SK-N-SH (cell line): ENCODE measurements at regions not wholly inside any gene's neighbourhood (a gene's known extent, or its start where the extent isn't known, plus 50 kb on each side); places are given as distances from the start of the nearest gene placed in this dataset.

Experiments
- CTCF ChIA-PET: fragments of 300-600, 350-600 bp; formaldehyde crosslinking; extraction: SDS; loops from one replicate; lab custom pipeline; 2021; lab: Yijun Ruan, JAX
- POLR2A ChIA-PET: fragments of 350-600 bp; sonication (Branson Sonifier 250); formaldehyde crosslinking; extraction: SDS; loops from one replicate; lab custom pipeline; 2020; ENCODE audit warnings: antibody characterized with exemption, inconsistent platforms; lab: Yijun Ruan, JAX
- DNase-seq: peaks from one replicate; pipeline ENCODE4 v3.0.0; 2012
- H2AFZ ChIP-seq: fragments of 200-600 bp; sonication (generic); 2 replicates; pipeline ENCODE4 v1.8.1; 2016; ENCODE audit warnings: antibody characterized with exemption, mild to moderate bottlenecking, low read depth
- H3F3A ChIP-seq: fragments of 200-600 bp; sonication (generic); replicated peaks from 2 replicates; pipeline ENCODE3; 2016; ENCODE audit warnings: antibody characterized with exemption, mild to moderate bottlenecking; ENCODE audit not compliant: insufficient read depth
- H3K27ac ChIP-seq, 2 experiments: fragments of 200-500 bp in 1 of 2; fragments of 200-600 bp in 1 of 2; sonication (Bioruptor generic) in 1 of 2; sonication (generic), shearing (Covaris generic) in 1 of 2; 2 replicates each; pipeline versions ENCODE4 v1.5.1 to v1.6.1; 2014 to 2016; ENCODE audit warnings: low read depth in 2 of 2, inconsistent platforms in 1 of 2, low read length in 1 of 2, mild to moderate bottlenecking in 1 of 2, mixed read lengths in 1 of 2
- H3K27me3 ChIP-seq: fragments of 200-600 bp; sonication (generic), shearing (Covaris generic); 2 replicates; pipeline ENCODE4 v1.6.1; 2016; ENCODE audit warnings: mixed run types; ENCODE audit not compliant: insufficient read depth
- H3K36me3 ChIP-seq, 2 experiments: fragments of 200-500 bp in 1 of 2; fragments of 200-600 bp in 1 of 2; sonication (Bioruptor generic) in 1 of 2; sonication (generic) in 1 of 2; replicated peaks in 1 of 2; 2 replicates each; pipeline versions ENCODE3 to v1.5.1; 2014 to 2016; ENCODE audit warnings: low read length in 1 of 2, mild to moderate bottlenecking in 1 of 2; ENCODE audit not compliant: insufficient read depth in 2 of 2, control insufficient read depth in 1 of 2
- H3K4me1 ChIP-seq, 2 experiments: fragments of 200-500 bp in 1 of 2; fragments of 200-600 bp in 1 of 2; sonication (Bioruptor generic) in 1 of 2; sonication (generic), shearing (Covaris generic) in 1 of 2; 2 replicates each; pipeline versions ENCODE4 v1.5.1 to v1.6.1; 2014 to 2016; ENCODE audit warnings: low read depth in 1 of 2, low read length in 1 of 2, mixed run types in 1 of 2; ENCODE audit not compliant: insufficient read depth in 2 of 2, control insufficient read depth in 1 of 2
- H3K4me2 ChIP-seq: fragments of 200-600 bp; sonication (generic), shearing (Covaris generic); 2 replicates; pipeline ENCODE4 v1.6.1; 2017; ENCODE audit warnings: mixed run types
- H3K4me3 ChIP-seq, 2 experiments: fragments of 200-500 bp in 1 of 2; fragments of 200-600 bp in 1 of 2; sonication (Bioruptor generic) in 1 of 2; sonication (generic), shearing (Covaris generic) in 1 of 2; 2 replicates each; pipeline versions ENCODE4 v1.5.1 to v1.8.1; 2014 to 2016; ENCODE audit warnings: low read depth in 2 of 2, inconsistent platforms in 1 of 2, low read length in 1 of 2, mild to moderate bottlenecking in 1 of 2, mixed read lengths in 1 of 2, moderate library complexity in 1 of 2
- H3K79me2 ChIP-seq: fragments of 200-600 bp; sonication (generic); 2 replicates; pipeline ENCODE4 v1.8.1; 2017; ENCODE audit warnings: mild to moderate bottlenecking; ENCODE audit not compliant: insufficient read depth
- H3K9ac ChIP-seq: fragments of 200-600 bp; sonication (generic); 2 replicates; pipeline ENCODE4 v1.6.1; 2017; ENCODE audit warnings: mixed run types
- H3K9me2 ChIP-seq: fragments of 200-600 bp; sonication (generic); 2 replicates; pipeline ENCODE4 v1.6.1; 2017; ENCODE audit warnings: mixed run types
- H3K9me3 ChIP-seq: fragments of 200-600 bp; sonication (generic); 2 replicates; pipeline ENCODE4 v1.6.1; 2017; ENCODE audit warnings: mixed run types, mild to moderate bottlenecking, moderate library complexity
- H4K20me1 ChIP-seq: fragments of 200-600 bp; sonication (generic); 2 replicates; pipeline ENCODE4 v1.6.1; 2017; ENCODE audit warnings: mild to moderate bottlenecking, mixed run types; ENCODE audit not compliant: insufficient read depth
- CHD2 ChIP-seq: fragments of 150-350 bp; IDR thresholded peaks from 2 replicates; pipeline ENCODE4 v1.6.1; 2018; ENCODE audit warnings: low read length; ENCODE audit not compliant: partially characterized antibody
- ELF1 ChIP-seq: IDR thresholded peaks from 2 replicates; pipeline ENCODE4 v1.4.0; 2012
- EP300 ChIP-seq, 2 experiments: IDR thresholded peaks; 2 replicates each; pipeline versions ENCODE4 v1.4.0 to v1.6.1; 2012; ENCODE audit warnings: borderline replicate concordance in 1 of 2, low read depth in 1 of 2, low read length in 1 of 2
- EZH2phosphoT487 ChIP-seq: fragments of 200-600 bp; sonication (generic); IDR thresholded peaks from 2 replicates; pipeline ENCODE4 v1.6.1; 2017; ENCODE audit warnings: low read depth, mixed run types, mild to moderate bottlenecking, antibody characterized with exemption, moderate library complexity, borderline replicate concordance
- FOSL2 ChIP-seq: IDR thresholded peaks from 2 replicates; pipeline ENCODE4 v1.4.0; 2012; ENCODE audit warnings: low read depth, mild to moderate bottlenecking, moderate library complexity, borderline replicate concordance
- FOXJ3 ChIP-seq: sonication (generic); formaldehyde crosslinking; IDR thresholded peaks from 2 replicates; pipeline ENCODE4 v1.5.1; 2020; ENCODE audit warnings: mild to moderate bottlenecking, missing genetic modification reagents
- FOXM1 ChIP-seq: IDR thresholded peaks from 2 replicates; pipeline ENCODE4 v1.4.0; 2012; ENCODE audit warnings: low read depth, mild to moderate bottlenecking
- GATA2 ChIP-seq: sonication (generic); formaldehyde crosslinking; IDR thresholded peaks from 2 replicates; pipeline ENCODE4 v1.5.0; 2020; ENCODE audit warnings: mild to moderate bottlenecking, missing genetic modification reagents
- POLR2AphosphoS5 ChIP-seq: IDR thresholded peaks from 2 replicates; pipeline ENCODE4 v1.6.1; 2012; ENCODE audit warnings: low read depth, low read length
- RAD21 ChIP-seq: IDR thresholded peaks from 2 replicates; pipeline ENCODE4 v1.6.1; 2012; ENCODE audit warnings: mild to moderate bottlenecking, low read length
- RCOR1 ChIP-seq: fragments of 150-350 bp; IDR thresholded peaks from 2 replicates; pipeline ENCODE4 v1.6.1; 2017; ENCODE audit warnings: antibody characterized with exemption, low read length
- RXRA ChIP-seq: IDR thresholded peaks from 2 replicates; pipeline ENCODE4 v1.4.0; 2012; ENCODE audit warnings: low read depth, mild to moderate bottlenecking, borderline replicate concordance
- SMC3 ChIP-seq: IDR thresholded peaks from 2 replicates; pipeline ENCODE4 v1.6.1; 2012; ENCODE audit warnings: low read depth, low read length, improper control_type of control experiment
- TEAD4 ChIP-seq: IDR thresholded peaks from 2 replicates; pipeline ENCODE4 v1.4.0; 2012; ENCODE audit warnings: mild to moderate bottlenecking, borderline replicate concordance; ENCODE audit not compliant: insufficient read depth
- YY1 ChIP-seq: IDR thresholded peaks from 2 replicates; pipeline ENCODE4 v1.4.0; 2012; ENCODE audit warnings: low read depth, mild to moderate bottlenecking
- WGBS: methylation state at CpG from one replicate; pipeline ENCODE4 v1.1.6; 2017; ENCODE audit warnings: low lambda C conversion rate; 5-methylcytosine and 5-hydroxymethylcytosine counted together
- TF ChIP-seq, protein P1 (sequence below): fragments of 200-600 bp; sonication (generic); IDR thresholded peaks from 2 replicates; pipeline ENCODE4 v1.6.1; 2017; ENCODE audit warnings: antibody characterized with exemption, mild to moderate bottlenecking, moderate library complexity
- TF ChIP-seq, protein P2 (sequence below): IDR thresholded peaks from 2 replicates; pipeline ENCODE4 v1.6.1; 2012; ENCODE audit warnings: mild to moderate bottlenecking, low read depth, low read length, moderate library complexity

DNA sequence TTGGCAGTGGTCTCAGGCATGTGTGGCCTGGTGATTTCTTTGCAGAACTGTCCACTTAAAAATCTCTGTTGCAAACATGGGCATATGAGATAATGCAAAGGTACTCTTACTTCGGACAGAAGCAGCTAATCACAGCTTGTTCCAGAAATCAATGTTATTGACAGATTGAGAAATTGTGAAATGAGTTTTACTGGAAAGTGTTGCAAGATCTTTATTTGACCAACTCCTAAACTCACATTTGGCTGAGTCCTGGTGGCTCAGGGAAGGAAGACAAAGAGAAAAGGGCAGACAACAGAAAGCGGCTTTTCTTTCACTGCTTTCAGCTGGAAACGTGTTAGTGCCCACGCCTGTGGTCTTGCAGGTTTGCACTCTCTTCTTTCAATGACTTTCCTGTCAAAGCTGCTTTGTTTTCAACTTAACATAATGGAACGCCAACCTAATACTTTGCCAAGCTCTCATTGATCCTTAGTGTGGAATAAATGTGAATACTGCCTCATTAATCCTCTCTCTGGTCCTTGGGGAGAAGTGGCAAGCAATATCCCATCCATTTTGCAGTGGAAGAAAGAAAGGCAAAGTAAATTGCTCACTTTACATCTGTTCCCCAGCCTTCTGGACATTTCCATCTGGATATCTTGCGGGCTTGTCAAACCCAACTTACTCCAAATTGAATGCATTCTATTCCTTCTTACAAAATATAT lies 586.4 kb downstream of the LRRC70 start:
- no peak overlapping the region for H3K9ac ChIP-seq
- no peaks in the 10 kb centered on the region for H3K36me3 ChIP-seq
- no peaks in the 10 kb centered on the region for H3K79me2 ChIP-seq
- H2AFZ ChIP-seq: no peak overlapping the region
- POLR2A ChIA-PET: no interaction called here
- TF ChIP-seq FOXJ3 (CRISPR knock-in tag) (no peak), EZH2phosphoT487 (no peak), FOXM1 (no peak), RCOR1 (no peak), FOSL2 (no peak), SMC3 (no peak), POLR2AphosphoS5 (no peak), TEAD4 (no peak), GATA2 (CRISPR knock-in tag) (no peak), RAD21 (no peak)
- H3K4me1 ChIP-seq: no peaks in the 10 kb centered on the region
- H3K9me3 ChIP-seq: no peaks in the 10 kb centered on the region
- H4K20me1 ChIP-seq: no peaks in the 10 kb centered on the region
- WGBS: 12% methylated on average over 6 of the region's 6 CpGs
- no peaks in the 10 kb centered on the region for H3F3A ChIP-seq
- H3K27me3 ChIP-seq: no peaks in the 10 kb centered on the region
- H3K27ac ChIP-seq: no peak overlapping the region
- H3K4me2 ChIP-seq: no peak overlapping the region
- DNase-seq: no peak
- H3K4me3 ChIP-seq: no peak overlapping the region
- H3K9me2 ChIP-seq: no peaks in the 10 kb centered on the region
- CTCF ChIA-PET: no interaction called here

DNA sequence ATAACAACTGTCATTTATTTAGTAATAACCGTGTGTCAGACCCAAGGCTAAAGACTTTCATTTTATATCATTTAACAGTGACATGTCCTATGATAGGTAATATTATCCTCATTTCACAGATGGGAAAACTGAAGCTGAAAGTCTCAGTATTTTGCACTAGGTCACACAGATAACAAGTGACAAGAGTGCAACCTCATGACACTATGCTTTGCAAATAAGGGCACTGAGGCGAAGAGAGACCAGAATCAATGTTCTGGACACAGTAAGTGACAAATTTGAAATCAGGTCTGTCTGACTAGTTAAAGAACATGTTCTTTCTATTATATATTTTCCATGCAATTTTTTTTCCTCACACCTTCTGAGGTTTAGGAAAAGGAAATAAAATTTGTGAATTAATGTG lies 585.7 kb downstream of the LRRC70 start:
- Histone ChIP-seq H3K4me3 (no peak overlapping the region), H3K27me3 (no peaks in the 10 kb centered on the region), H4K20me1 (no peaks in the 10 kb centered on the region), H3K4me2 (no peak overlapping the region), H3K36me3 (no peaks in the 10 kb centered on the region), H3K9me3 (no peaks in the 10 kb centered on the region), H3K9me2 (no peaks in the 10 kb centered on the region), H3K79me2 (no peaks in the 10 kb centered on the region), H2AFZ (no peak overlapping the region), H3F3A (no peaks in the 10 kb centered on the region), H3K4me1 (no peaks in the 10 kb centered on the region), H3K27ac (no peak overlapping the region), H3K9ac (no peak overlapping the region)
- WGBS: 9% methylated on average over 2 of the region's 2 CpGs
- ChIA-PET CTCF (no interaction called here), POLR2A (no interaction called here)
- DNase-seq: no peak
- TF ChIP-seq YY1 (no peak), RXRA (no peak), FOSL2 (no peak)

DNA sequence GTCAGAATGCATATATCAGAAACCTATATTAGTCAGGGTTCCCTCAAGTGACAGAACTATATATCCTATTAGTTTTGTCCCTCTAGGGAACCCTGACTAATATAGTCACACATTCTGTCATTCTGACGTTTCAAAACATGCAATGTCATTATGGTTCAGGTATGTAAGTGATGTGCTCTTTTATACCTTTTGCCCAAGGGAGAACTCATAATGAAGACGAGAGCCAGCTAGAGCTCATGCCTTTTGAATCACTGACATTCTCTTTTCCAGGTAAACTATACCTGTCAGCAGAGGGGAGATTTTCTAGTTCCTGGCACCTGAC lies 576.7 kb downstream of the LRRC70 start:
- Histone ChIP-seq H3F3A (no peaks in the 10 kb centered on the region), H3K9me3 (no peaks in the 10 kb centered on the region), H3K4me2 (no peak overlapping the region), H3K4me3 (no peak overlapping the region), H2AFZ (no peak overlapping the region), H3K36me3 (no peaks in the 10 kb centered on the region), H4K20me1 (no peaks in the 10 kb centered on the region), H3K9ac (no peak overlapping the region), H3K9me2 (no peaks in the 10 kb centered on the region), H3K79me2 (no peaks in the 10 kb centered on the region; the same call in 1 of the 2 replicates), H3K27ac (no peak overlapping the region), H3K27me3 (no peaks in the 10 kb centered on the region), H3K4me1 (no peaks in the 10 kb centered on the region)
- WGBS: 10% methylated on average over 2 of the region's 2 CpGs
- DNase-seq: no peak
- CTCF ChIA-PET: no interaction called here
- POLR2A ChIA-PET: no interaction called here
- TF ChIP-seq CHD2 (no peak), EP300 (IDR thresholded peaks at IDR 0.05; ENCODE audit: borderline replicate concordance in 1 of 2, low read depth in 1 of 2, low read length in 1 of 2) (no peak), POLR2AphosphoS5 (no peak), YY1 (no peak), ELF1 (no peak), RCOR1 (no peak), RXRA (no peak), FOXJ3 (CRISPR knock-in tag) (no peak), FOSL2 (no peak)
- TF ChIP-seq, protein P1, sequence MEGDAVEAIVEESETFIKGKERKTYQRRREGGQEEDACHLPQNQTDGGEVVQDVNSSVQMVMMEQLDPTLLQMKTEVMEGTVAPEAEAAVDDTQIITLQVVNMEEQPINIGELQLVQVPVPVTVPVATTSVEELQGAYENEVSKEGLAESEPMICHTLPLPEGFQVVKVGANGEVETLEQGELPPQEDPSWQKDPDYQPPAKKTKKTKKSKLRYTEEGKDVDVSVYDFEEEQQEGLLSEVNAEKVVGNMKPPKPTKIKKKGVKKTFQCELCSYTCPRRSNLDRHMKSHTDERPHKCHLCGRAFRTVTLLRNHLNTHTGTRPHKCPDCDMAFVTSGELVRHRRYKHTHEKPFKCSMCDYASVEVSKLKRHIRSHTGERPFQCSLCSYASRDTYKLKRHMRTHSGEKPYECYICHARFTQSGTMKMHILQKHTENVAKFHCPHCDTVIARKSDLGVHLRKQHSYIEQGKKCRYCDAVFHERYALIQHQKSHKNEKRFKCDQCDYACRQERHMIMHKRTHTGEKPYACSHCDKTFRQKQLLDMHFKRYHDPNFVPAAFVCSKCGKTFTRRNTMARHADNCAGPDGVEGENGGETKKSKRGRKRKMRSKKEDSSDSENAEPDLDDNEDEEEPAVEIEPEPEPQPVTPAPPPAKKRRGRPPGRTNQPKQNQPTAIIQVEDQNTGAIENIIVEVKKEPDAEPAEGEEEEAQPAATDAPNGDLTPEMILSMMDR: no peak
- TF ChIP-seq, protein P2, sequence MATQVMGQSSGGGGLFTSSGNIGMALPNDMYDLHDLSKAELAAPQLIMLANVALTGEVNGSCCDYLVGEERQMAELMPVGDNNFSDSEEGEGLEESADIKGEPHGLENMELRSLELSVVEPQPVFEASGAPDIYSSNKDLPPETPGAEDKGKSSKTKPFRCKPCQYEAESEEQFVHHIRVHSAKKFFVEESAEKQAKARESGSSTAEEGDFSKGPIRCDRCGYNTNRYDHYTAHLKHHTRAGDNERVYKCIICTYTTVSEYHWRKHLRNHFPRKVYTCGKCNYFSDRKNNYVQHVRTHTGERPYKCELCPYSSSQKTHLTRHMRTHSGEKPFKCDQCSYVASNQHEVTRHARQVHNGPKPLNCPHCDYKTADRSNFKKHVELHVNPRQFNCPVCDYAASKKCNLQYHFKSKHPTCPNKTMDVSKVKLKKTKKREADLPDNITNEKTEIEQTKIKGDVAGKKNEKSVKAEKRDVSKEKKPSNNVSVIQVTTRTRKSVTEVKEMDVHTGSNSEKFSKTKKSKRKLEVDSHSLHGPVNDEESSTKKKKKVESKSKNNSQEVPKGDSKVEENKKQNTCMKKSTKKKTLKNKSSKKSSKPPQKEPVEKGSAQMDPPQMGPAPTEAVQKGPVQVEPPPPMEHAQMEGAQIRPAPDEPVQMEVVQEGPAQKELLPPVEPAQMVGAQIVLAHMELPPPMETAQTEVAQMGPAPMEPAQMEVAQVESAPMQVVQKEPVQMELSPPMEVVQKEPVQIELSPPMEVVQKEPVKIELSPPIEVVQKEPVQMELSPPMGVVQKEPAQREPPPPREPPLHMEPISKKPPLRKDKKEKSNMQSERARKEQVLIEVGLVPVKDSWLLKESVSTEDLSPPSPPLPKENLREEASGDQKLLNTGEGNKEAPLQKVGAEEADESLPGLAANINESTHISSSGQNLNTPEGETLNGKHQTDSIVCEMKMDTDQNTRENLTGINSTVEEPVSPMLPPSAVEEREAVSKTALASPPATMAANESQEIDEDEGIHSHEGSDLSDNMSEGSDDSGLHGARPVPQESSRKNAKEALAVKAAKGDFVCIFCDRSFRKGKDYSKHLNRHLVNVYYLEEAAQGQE: no peak
